Inflammatory macrophage treated with lipopolysaccharide for 1 hour (primary cell): ENCODE measurements at regions not wholly inside any gene's neighbourhood (a gene's known extent, or its start where the extent isn't known, plus 50 kb on each side); places are given as distances from the start of the nearest gene placed in this dataset.
"Not testable (repeated sequence)": the region's sequence is repeated elsewhere in the genome, so short reads cannot be mapped to it uniquely, and the experiment has no call there.

Experiments
- DNase-seq, 2 donors: peaks; one replicate each; pipeline ENCODE4 v3.0.0-alpha.2; 2020 to 2022

GRCh38 chr10:35817109-35817508, 175.0 kb upstream of the FZD8 start:
- DNase-seq = not testable (repeated sequence)

- no peak for DNase-seq
These were observed 171.1 kb upstream of the FZD8 start for GRCh38 chr10:35813219-35813618.

- no peak for DNase-seq
These were observed 166.2 kb upstream of the FZD8 start for GRCh38 chr10:35808344-35808743.

- DNase-seq = no peak
These were observed 160.9 kb upstream of the FZD8 start for GRCh38 chr10:35803046-35803445.

GRCh38 chr10:35797187-35797586, 155.1 kb upstream of the FZD8 start:
- no peak for DNase-seq

GRCh38 chr10:35795131-35795824, 153.2 kb upstream of the FZD8 start:
- DNase-seq = peak in 1 of 2 donors; percentile 1

- no peak for DNase-seq
These were observed 152.6 kb upstream of the FZD8 start for GRCh38 chr10:35794703-35795102.

GRCh38 chr10:35792291-35792690, 150.2 kb upstream of the FZD8 start:
- no peak for DNase-seq

GRCh38 chr10:35789996-35790395, 147.9 kb upstream of the FZD8 start:
- DNase-seq = no peak

- DNase-seq = no peak
These were observed 142.7 kb upstream of the FZD8 start for GRCh38 chr10:35784751-35785150.

- DNase-seq = no peak
These were observed 141.3 kb upstream of the FZD8 start for GRCh38 chr10:35783305-35783838.

GRCh38 chr10:35781643-35782035, 139.5 kb upstream of the FZD8 start:
- no peak for DNase-seq

GRCh38 chr10:35780970-35781642, 139.0 kb upstream of the FZD8 start:
- DNase-seq = no peak

GRCh38 chr10:35778306-35778705, 136.2 kb upstream of the FZD8 start:
- DNase-seq = no peak

- not testable (repeated sequence) for DNase-seq
These were observed 134.5 kb upstream of the FZD8 start for GRCh38 chr10:35776557-35776956.

- DNase-seq = no peak
These were observed 132.0 kb upstream of the FZD8 start for GRCh38 chr10:35774109-35774508.

- DNase-seq = no peak
These were observed 128.8 kb upstream of the FZD8 start for GRCh38 chr10:35770817-35771355.

- DNase-seq = no peak
These were observed 127.7 kb upstream of the FZD8 start for GRCh38 chr10:35769795-35770194.

- no peak for DNase-seq
These were observed 126.6 kb upstream of the FZD8 start for GRCh38 chr10:35768731-35769130.

- DNase-seq = no peak
These were observed 125.9 kb upstream of the FZD8 start for GRCh38 chr10:35768011-35768410.

GRCh38 chr10:35765996-35766395, 123.9 kb upstream of the FZD8 start:
- no peak for DNase-seq

GRCh38 chr10:35765066-35765527, 123.0 kb upstream of the FZD8 start:
- DNase-seq = no peak

- no peak for DNase-seq
These were observed 120.4 kb upstream of the FZD8 start for GRCh38 chr10:35762311-35763030.
